SK-N-SH treated with all-trans-retinoic acid at 6 μM for 48 hours (cell line): ENCODE measurements at regions not wholly inside any gene's neighbourhood (a gene's known extent, or its start where the extent isn't known, plus 50 kb on each side); places are given as distances from the start of the nearest gene placed in this dataset.

Experiments
- PPARA ChIP-seq: fragments of 250-450 bp; sonication (Bioruptor Pico); IDR thresholded peaks from 2 replicates; pipeline ENCODE4 v1.5.0; 2020; ENCODE audit warnings: mild to moderate bottlenecking, borderline replicate concordance
- TF ChIP-seq, protein P1 (sequence below): fragments of 250-450 bp; sonication (Bioruptor Pico); IDR thresholded peaks from 2 replicates; pipeline ENCODE4 v1.5.1; 2020; ENCODE audit warnings: low read depth, mild to moderate bottlenecking, moderate library complexity

DNA sequence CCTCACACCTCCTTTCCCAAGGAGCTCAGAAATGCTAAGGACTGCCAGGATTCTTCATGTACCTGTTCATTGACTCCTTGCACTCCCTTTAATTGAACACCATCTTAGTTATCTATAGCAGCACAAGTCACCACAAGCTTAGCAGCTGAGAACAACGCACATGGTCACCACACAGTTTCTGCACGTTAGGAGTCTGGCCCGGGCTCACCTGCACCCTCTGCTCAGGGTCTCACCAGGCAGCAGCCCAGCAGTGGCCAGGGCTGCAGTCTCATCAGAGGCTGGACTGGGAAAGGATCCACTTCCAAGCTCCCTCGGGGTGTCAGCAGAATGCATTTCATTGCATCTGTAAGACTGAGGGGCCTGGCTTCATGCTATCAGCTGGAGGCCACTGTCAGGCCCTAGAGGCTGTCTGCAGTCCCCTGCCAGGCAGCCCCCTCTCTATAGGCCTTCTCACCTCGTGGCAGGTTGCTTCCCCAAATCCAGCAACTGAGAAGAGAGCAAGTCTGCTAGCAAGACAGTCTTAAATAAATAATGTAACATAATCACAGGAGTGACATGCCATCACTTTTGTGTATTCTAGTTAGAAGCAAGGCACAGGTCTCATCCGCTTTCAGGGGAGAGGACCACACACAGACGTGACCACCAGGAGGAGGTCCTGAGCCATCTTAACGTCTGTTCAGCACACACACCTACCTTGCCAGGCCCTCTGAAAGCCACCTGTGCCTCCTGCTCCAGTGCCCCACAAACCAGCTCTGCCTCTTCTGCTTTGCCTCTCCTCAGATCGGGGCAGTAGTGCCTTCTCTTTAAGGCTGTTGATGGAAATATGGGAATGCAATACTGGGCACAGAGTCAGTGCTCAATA is 165.2 kb upstream of the CST7 start:
- TF ChIP-seq PPARA = no peak
- TF ChIP-seq, protein P1, sequence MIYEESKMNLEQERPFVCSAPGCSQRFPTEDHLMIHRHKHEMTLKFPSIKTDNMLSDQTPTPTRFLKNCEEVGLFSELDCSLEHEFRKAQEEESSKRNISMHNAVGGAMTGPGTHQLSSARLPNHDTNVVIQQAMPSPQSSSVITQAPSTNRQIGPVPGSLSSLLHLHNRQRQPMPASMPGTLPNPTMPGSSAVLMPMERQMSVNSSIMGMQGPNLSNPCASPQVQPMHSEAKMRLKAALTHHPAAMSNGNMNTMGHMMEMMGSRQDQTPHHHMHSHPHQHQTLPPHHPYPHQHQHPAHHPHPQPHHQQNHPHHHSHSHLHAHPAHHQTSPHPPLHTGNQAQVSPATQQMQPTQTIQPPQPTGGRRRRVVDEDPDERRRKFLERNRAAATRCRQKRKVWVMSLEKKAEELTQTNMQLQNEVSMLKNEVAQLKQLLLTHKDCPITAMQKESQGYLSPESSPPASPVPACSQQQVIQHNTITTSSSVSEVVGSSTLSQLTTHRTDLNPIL = no peak
